NOMO-1 (cell line): ENCODE measurements at regions not wholly inside any gene's neighbourhood (a gene's known extent, or its start where the extent isn't known, plus 50 kb on each side); places are given as distances from the start of the nearest gene placed in this dataset.

Source experiments
- DNase-seq, 2 experiments: peaks; one replicate each; lab custom pipeline; 2025; ENCODE audit not compliant: unreplicated experiment in 2 of 2; lab: John Stamatoyannopoulos, UW

DNA sequence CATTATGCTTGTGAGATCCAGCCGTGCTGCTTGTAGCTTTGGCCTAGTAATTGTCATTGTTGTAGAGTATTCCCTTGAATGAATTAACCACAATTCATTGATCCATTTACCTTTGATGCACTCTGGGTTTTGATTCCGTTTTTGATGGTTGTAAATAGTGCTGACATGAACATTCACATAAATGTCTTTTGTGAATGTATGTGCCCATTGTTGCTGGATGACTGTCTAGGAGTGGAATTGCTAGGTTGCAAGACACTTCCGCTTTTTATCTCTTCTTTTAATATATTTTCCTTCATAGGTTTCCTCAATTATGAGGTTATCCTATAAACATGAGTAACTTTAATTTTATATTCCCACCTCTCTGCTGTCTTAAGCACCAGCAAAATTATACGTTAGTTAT lies 104.8 kb upstream of the CCDC68 start:
- no peak for DNase-seq

DNA sequence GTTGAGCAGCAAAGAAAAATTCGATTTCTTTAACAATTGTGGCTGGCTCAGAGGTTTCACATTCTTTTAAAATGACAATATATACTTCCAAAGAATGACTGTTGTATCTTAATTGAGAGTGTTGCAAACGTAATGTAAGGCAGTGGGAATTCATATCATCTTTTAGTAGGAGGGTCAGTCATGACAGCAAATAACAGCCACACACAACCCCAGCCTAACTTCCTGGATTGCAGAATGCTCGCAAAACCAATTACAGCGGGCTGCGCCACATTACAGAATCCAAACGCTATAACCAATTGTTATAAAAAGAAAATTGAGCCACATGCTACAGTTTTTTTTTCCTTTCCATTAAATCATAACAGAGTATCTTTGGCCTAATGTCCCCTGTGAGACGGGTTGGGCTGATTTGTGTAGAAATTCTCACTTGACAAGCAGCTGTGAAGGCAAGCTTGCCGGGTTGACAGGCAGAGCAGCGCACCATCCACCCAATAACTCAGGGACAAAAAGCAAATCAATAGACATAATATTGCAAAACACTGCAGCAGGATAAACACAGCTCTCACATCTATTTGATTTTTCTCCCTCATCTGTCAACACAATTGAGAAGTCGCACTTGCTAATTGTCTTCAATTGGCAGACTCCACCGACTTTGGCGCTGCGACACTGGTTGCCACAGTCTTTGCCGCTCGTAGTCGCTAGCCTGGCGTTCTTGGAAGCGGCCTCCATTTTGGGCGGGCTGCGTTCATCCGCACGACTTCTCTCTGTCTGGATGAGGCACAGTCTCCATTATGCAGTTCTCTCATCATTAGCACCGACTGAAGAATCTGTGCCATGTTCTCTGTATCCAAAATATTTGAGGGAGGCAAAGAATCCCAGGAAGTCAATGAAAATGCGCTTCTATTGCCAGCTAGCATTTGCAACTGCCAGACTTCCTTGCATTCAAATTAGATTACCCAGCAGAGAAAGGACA lies 95.0 kb upstream of the CCDC68 start:
- no peak for DNase-seq

DNA sequence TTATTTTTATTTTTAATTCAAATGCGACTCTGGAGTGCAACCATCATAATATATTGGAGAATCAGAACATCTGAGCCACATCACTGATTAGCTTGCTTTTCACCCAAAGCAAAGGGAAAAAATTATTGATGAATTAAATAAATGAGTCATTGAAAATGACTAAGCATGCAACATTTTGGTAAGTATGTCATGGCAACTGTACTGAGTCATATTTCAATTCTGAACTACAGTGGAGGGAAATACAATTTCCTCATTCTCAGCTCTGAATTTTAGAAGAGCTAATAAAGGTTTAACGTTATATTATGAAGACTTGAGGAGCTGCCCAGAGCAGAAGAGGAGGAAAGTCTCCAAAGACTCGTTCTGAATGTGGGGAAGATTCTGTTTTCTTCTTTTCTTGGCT lies 89.6 kb upstream of the CCDC68 start:
- no peak for DNase-seq

DNA sequence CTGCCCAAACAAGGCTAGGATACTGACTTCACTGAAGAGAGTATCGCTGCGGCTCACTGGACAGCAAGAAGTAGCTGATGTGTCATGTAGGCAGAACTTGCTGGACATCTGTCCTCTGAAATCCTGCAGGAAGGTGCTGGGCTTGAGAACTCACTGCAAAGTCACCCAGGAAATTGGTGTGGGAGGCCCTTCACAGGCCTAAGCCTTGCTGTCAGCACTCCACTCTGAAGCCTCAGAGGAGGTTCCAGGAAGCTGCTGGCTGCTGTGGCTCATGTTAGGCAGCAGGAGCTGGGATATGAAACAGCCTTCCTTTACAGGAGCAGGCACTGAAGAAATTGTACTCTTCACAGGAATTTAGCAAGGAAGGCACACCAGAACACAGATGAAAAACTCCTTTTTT lies 88.3 kb upstream of the CCDC68 start:
- DNase-seq: no peak

DNA sequence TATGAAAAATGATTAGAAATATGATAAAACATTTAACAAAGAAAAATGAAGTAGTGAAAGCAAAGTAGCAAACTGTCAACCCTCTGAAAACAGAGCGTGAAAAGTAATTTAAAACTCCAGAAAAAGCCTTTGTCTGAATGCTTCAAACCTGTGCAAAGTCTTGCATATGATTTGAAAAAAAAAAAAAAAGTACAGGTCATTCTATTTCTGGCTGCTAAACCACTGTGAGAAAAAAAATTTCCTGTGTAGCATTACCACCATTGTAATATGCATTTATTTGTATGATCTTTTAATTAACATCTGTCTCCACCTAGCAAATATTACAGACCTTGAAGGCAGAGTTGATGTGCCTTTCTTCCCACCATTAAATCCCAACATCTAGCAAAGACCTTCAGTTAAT lies 82.1 kb upstream of the CCDC68 start:
- no peak for DNase-seq

DNA sequence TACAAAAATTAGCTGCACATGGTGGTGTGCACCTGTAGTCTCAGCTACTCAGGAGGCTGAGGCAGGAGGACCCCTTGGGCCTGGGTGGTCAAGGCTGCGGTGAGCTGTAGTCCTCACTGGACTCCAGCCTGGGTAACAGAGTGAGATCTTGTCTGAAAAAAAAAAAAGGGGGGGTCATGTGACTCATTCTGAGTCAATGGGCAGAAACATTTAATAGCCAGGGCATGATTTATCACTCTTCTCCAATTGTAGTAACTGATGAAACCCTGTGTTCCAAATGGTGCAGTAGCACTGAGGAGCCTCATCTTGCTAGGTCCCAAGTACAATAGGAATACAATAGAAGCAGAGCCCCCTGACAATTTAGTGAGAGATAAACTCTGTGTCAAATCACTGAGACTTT lies 78.9 kb upstream of the CCDC68 start:
- no peak for DNase-seq

DNA sequence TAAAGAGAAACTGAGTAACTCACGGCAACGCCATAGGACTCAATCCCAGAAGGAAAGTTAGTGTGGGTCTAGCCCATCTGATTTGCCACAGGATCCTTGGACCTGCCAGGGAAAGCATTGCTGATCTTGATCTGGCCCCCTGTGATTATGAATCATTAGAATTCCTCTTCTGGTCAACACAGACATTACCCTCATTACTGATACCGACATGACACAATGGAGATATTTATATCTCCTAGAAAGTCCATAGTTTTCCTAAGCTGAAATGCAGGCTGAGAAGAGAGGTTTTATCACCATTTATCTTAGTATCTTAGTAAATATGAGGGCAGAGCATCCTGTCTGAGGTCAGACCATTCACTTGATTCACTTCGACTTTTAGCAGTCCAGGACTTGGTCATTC lies 75.5 kb upstream of the CCDC68 start:
- no peak for DNase-seq

DNA sequence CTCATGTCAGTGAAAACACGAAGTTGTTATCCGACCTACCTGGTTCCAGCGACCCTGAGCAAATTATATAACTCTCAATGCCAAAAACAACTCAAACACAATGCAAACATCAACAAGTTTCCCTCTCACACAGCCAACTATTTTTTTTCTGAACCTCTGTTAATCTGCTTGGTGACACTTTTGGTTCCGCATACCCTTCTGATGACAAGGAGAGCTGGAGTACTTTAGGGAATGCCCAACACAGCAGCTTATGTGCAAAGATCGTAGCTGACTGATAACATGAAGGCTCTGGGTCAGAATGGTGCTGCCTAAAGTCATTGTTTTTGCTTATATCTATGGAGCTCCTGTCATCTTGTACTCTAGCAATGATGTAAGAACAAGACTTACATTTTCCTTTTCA lies 72.7 kb upstream of the CCDC68 start:
- no peak for DNase-seq

DNA sequence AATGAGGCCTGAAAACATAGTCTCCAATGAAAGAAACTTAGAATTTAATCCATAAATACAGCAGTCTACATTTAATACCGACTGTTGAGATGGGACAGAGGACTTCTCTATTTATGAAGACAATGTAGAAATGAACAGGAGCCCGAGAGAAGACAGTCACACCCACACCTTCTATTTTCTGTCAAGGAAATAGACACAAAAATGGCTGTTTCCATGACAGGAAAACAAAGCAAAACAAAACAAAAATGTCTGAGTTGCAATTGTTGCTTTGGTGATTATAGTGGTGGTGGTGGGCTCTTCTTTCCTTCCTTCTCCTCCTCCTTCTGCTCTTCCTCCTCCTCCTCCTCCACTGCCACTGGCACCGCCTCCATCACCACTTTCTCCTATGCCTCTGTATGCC lies 72.3 kb upstream of the CCDC68 start:
- no peak for DNase-seq

DNA sequence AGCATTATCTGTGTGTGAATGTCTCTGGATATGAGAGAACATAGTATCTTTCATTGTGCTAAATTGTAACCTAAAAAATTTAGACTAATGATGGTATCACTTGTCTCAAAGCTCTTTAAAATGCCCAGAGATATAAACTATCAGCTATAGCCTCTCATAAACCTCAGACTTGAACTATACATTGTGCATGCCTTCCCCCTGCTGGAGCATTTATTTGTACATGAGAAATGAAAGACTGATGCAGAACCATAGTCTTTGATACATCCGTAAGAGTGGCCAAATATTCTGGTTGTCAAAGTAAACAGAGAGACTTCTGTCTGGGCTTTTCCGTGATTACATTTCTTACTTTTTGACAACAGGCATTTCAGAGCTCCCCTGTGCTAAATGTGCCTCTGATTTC lies 71.9 kb upstream of the CCDC68 start:
- no peak for DNase-seq

DNA sequence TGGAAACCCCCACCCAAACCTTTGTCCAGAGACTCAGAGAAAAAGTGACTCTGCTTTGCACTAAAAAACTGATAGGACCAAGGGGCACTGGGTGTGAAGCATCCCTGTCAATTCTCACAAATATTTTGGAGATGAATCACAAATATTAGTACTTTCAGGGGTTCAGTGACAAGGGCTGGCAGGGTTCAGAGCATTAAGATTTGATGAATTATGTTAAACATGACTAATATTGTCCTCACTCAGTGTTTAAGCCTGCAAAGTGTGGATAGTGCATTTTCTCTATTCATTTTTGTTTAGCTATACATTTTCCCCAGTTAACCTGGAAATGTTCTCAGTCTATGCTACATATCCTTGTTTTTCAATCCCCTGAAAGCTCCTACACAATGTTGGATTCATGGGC lies 65.3 kb upstream of the CCDC68 start:
- no peak for DNase-seq

DNA sequence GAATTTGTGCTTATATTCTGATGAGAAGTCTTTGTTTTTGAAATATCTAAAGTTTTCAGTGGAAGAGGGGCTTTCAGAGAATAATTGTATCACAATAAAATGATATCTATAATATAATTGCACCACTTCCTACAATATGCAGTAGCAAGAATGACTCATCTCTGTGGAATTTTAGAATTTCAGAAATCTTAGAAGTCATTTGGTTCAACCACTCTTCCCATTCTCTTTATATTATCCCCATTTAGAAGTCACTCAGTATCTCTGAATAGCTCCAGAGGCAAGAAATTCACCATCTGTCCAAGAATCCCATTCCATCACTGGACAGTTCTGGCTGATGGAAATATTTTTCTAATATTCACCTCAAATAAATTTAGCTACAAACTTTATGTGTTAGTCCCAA lies 59.3 kb upstream of the CCDC68 start:
- DNase-seq: no peak

DNA sequence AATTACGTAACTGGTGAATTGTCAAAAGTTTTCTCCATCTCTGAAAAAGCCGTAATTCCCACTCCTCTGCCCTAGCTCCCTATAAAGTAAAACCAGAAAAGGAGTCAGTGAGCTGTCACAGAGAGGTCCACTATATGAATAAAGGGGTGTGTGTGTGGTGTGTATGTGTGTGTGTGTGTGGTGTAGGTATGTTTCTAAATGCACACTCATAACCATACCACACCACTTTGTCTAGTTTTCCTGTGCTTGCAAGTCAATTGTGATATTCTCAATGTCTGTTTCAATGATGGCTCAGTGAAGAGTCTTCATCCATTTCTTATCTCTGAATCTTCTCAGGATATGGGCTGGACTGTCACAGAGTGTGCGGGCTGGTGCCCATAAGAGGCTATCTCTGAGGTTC lies 54.8 kb upstream of the CCDC68 start:
- no peak for DNase-seq

DNA sequence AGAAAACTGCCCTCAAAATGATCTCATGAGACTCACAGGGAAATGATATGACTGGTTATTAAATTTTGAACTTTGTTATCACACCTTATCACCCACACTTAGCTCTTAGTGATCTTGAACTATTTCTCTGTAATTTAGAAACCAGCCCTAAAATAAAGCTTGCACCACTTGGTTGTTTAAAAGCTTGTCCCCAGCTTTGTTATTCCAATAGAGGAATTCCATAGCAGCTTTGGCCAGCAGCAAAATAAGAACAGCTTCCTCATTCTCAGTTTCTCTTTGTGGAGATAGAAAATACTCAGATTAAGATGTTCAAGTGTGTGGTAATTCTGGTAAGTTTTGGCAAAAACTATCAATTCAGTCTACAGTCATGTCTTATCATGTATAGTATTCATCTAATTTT lies 54.4 kb upstream of the CCDC68 start:
- no peak for DNase-seq

DNA sequence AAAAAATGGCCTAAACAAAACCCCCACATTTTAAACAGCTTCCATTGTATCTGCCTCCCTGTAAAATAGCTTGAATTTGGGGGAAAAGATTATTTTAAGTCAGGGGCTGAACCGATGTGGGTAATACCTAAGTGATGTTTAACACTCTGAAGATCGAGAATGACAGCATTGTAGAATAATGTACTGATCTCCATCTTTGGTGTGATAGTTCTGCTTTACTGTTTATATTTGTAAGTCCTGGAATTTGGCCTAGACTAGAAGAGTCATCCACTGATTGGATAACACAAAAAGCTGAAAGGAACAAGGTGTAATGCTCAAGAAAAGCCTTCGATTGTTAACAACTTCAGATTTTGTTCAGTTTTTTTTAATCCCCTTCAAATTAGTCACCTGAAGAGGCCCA lies 53.8 kb upstream of the CCDC68 start:
- DNase-seq: no peak

DNA sequence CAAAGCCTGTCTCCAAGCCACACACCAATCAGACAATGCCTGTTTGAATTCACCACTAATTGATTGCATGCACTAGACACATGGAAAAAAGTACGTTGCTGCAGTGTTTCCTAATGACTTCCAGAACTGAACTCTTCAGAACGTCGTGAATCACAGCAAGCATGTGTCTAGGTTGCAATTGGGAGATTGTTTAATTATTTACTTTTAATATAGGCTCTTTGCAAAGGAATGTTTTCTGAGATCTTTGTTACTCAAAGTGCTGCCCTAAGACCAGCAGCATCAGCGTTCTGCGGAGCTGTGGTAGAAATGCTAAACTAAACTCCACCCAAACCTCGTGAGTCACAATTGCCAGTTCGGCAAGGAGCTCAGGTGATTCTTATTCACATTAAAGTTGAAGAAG lies 52.7 kb upstream of the CCDC68 start:
- DNase-seq: no peak
